IPS-18a (cell line): ENCODE measurements at regions not wholly inside any gene's neighbourhood (a gene's known extent, or its start where the extent isn't known, plus 50 kb on each side); places are given as distances from the start of the nearest gene placed in this dataset.

Experiments used
- H3K27ac ChIP-seq: one replicate; pipeline ENCODE4 v1.5.1; 2013; ENCODE audit warnings: low read length
- H3K27me3 ChIP-seq: one replicate; pipeline ENCODE4 v1.6.1; 2013; ENCODE audit warnings: mild to moderate bottlenecking, low read length; ENCODE audit not compliant: control insufficient read depth, insufficient read depth
- H3K36me3 ChIP-seq: one replicate; pipeline ENCODE4 v1.6.1; 2013; ENCODE audit warnings: low read depth, low read length; ENCODE audit not compliant: control insufficient read depth
- H3K4me1 ChIP-seq: one replicate; pipeline ENCODE4 v1.6.1; 2013; ENCODE audit warnings: low read depth, low read length; ENCODE audit not compliant: control insufficient read depth
- H3K4me3 ChIP-seq: one replicate; pipeline ENCODE4 v1.5.1; 2013; ENCODE audit warnings: low read length
- H3K9ac ChIP-seq: one replicate; pipeline ENCODE4 v1.6.1; 2013; ENCODE audit warnings: mild to moderate bottlenecking, low read length, moderate library complexity
- H3K9me3 ChIP-seq: one replicate; pipeline ENCODE4 v1.6.1; 2013; ENCODE audit warnings: low read depth, low read length; ENCODE audit not compliant: control insufficient read depth

DNA sequence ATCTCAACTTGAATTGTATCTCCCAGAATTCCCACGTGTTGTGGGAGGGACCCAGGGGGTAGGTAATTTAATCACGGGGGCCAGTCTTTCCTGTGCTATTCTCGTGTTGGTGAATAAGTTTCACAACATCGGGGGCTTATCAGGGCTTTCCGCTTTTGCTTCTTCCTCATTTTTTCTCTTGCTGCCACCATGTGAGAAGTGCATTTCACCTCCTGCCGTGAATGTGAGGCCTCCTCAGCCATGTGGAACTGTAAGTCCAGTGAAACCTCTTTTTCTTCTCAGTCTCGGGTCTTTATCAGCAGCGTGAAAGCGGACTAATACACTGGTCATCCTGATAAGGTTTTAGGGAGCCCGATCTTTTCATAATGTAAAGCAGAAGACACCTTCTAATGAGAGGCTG, 687.0 kb upstream of the FTMT start:
- Histone ChIP-seq H3K9ac (no peak overlapping the region), H3K4me3 (no peak overlapping the region), H3K4me1 (no peaks in the 10 kb centered on the region), H3K9me3 (no peaks in the 10 kb centered on the region), H3K27me3 (no peaks in the 10 kb centered on the region), H3K36me3 (no peaks in the 10 kb centered on the region), H3K27ac (no peak overlapping the region)

DNA sequence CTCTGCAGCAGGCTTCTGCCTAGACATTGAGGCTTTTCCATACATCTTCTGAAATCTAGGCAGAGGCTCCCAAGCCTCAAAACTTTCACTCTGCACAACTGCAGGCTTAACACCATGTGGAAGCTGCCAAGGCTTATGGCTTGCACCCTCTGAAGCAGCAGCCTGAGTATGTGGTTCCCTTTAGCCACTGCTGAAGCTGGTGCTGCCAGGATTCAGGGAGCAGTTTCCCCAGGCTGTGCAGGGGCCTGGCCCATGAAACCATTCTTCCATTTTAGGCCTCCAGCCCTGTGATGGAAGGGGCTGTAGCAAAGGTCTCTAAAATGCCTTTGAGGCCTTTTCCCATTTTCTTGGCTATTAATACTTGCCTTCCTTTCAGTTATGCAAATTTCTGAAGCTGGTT, 680.3 kb upstream of the FTMT start:
- Histone ChIP-seq H3K9me3 (no peaks in the 10 kb centered on the region), H3K36me3 (no peaks in the 10 kb centered on the region), H3K4me1 (no peaks in the 10 kb centered on the region), H3K27ac (no peak overlapping the region), H3K9ac (no peak overlapping the region), H3K4me3 (no peak overlapping the region), H3K27me3 (no peaks in the 10 kb centered on the region)

DNA sequence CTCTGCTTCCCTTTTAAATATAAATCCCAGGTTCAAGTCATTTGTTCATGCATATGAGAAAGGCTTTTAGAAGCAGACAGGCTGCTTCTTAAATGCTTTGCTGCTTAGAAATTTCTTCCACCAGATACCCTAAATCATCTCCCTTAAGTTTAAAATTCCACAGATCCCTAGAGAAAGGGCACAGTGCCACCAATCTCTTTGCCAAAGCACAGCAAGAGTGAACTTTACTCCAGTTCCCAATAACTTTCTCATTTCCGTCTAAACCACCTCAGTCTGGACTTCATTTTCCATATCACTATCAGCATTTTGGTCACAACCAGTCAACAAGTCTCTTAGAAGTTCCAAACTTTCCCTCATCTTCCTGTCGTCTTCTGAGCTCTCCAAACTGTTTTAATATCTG, 679.8 kb upstream of the FTMT start:
- H3K4me1 ChIP-seq, result no peaks in the 10 kb centered on the region
- no peak overlapping the region for H3K4me3 ChIP-seq
- H3K36me3 ChIP-seq, result no peaks in the 10 kb centered on the region
- no peaks in the 10 kb centered on the region for H3K9me3 ChIP-seq
- H3K9ac ChIP-seq, result no peak overlapping the region
- H3K27ac ChIP-seq, result no peak overlapping the region
- no peaks in the 10 kb centered on the region for H3K27me3 ChIP-seq

DNA sequence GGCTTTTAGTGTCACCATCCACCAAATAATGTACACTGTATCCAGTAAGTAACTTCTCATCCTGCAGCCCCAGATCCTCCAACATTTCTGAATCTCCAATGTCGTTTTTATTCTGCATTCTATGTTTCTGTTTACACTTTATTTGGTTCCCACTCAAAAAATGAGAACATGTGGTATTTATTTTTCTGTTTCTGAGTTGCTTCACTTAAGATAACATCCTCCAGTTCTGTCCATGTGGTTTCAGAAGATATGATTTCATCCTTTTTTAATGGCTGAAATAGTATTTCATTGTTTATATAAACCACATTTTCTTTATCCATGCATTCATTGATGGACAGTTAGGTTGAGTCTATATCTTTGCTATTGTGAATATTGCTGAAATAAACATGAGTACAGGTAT, 677.3 kb upstream of the FTMT start:
- Histone ChIP-seq H3K4me3 (no peak overlapping the region), H3K4me1 (no peaks in the 10 kb centered on the region)

DNA sequence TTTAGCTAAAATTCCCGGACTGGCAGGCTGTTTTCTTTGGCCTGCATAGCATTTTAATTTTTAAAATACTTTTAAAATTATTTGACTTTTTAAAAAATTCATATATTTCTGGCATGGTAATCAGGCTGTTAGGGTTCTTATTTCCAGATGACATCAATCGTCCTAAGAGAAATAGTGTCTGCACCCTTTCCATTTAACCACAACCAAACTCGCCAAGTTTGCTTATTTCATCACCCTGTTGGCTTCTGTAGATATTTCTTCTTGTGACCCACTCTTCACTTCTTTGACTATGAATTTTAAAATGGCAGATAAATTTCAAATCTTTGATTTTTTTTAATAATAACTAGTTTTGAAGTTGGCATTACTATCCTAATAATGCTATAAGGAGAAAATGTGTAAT, 675.7 kb upstream of the FTMT start:
- Histone ChIP-seq H3K27me3 (no peaks in the 10 kb centered on the region), H3K36me3 (no peaks in the 10 kb centered on the region), H3K4me3 (no peak overlapping the region), H3K27ac (no peak overlapping the region), H3K9me3 (no peaks in the 10 kb centered on the region), H3K9ac (no peak overlapping the region), H3K4me1 (no peaks in the 10 kb centered on the region)

More for the DNA sequence above, 677.3 kb upstream of the FTMT start:
- no peaks in the 10 kb centered on the region for H3K36me3 ChIP-seq
- H3K27ac ChIP-seq, result no peak overlapping the region
- no peak overlapping the region for H3K9ac ChIP-seq
- no peaks in the 10 kb centered on the region for H3K27me3 ChIP-seq
- no peaks in the 10 kb centered on the region for H3K9me3 ChIP-seq

DNA sequence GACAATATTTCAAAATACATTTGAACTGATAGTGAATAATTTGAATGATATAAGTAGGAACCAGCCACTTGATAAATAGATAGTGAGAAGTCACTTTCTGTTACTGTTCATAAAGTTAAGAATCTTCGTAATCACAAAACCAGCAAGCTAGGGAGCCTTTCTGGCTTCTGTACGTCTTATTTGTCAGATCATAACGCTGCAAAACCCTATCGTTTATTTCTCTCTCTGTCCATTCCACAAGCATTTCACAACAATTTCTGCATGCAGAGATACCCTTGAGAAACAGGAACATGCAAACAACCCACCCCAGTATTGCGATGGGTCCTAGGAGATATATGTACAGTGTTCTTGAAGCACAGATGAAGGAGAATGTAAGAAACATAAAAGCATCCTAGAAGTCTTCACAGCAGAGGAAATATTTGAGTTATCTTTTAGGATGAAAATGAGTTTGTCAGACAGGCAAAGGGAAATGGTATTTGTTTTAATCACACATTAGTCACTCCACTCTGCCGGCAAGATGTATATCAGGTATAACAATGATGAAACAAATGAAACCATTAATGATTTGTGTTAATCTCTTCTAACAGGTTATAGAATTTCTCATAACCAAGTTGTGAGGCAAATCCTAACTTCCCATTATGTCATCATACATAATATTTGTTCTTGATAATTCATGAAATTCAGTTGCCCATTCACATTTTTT, 668.7 kb upstream of the FTMT start:
- Histone ChIP-seq H3K27me3 (no peaks in the 10 kb centered on the region), H3K36me3 (no peaks in the 10 kb centered on the region), H3K9ac (no peak overlapping the region), H3K27ac (no peak overlapping the region), H3K4me3 (no peak overlapping the region), H3K9me3 (no peaks in the 10 kb centered on the region), H3K4me1 (no peaks in the 10 kb centered on the region)

DNA sequence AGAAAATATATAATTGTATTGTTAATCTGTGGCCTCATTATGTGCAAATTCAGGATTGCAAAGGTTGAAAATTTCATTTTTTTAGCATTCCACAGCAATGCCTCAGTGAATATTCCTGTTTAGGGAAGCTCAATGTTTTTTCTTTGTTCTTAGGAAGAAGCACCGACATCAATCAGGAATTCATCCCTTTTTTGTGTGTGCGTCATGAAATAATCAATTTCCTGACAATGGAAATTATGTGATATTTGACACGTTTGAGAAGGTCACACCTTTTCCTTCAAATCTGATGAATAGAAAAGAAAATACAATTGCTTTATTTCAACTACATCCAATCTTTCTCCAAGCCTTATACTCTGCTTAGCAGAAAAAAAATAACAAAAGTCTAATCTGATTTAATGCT, 662.8 kb upstream of the FTMT start:
- no peaks in the 10 kb centered on the region for H3K27me3 ChIP-seq
- no peaks in the 10 kb centered on the region for H3K9me3 ChIP-seq
- no peaks in the 10 kb centered on the region for H3K4me1 ChIP-seq
- no peak overlapping the region for H3K4me3 ChIP-seq
- no peak overlapping the region for H3K27ac ChIP-seq
- no peaks in the 10 kb centered on the region for H3K36me3 ChIP-seq
- no peak overlapping the region for H3K9ac ChIP-seq

DNA sequence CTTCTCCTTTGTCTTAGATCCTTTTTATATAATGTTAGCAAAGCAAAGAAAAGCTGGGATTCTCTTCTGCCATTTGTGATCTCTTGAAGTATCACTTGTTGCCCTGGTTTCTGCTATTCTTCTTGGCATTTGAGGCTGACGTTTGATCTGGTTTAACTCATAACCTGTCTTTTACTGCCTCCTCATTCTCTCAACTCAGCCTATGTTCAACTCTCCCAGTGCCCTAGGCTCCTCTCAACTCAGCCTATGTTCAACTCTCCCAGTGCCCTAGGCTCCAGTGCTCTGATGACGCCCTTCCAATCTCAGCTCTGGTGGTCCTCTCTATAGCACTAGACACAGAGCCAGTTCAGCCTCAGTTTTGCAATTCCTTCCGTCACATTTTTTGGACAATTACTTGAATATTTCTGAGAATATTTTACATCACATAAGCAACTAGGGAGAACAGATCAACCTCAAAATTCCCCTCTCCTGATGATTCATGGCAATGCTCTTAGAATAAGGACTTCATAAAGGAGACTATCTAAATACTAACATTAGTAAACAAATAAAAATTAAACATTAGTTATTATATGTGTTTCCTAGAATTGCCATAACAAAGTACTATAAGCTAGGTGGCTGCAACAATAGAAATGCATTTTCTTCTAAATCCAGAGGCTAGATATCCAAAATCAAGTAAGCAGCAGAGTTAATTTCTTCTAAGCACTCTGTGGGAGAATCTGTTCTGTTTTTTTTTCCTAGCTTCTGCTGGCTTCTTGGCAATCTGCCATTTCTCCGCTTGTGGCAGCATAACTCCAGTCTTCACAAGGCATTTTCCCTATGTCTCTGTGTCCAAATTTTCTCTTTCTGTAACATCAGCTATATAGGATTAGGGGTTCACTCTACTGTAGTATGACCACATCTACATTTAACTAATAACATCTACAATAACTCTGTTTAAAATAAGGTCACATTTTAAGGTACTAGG, 662.1 kb upstream of the FTMT start:
- H3K4me1 ChIP-seq, result no peaks in the 10 kb centered on the region
- H3K36me3 ChIP-seq, result no peaks in the 10 kb centered on the region
- H3K27me3 ChIP-seq, result no peaks in the 10 kb centered on the region
- H3K9me3 ChIP-seq, result no peaks in the 10 kb centered on the region
- no peak overlapping the region for H3K27ac ChIP-seq
- no peak overlapping the region for H3K9ac ChIP-seq
- H3K4me3 ChIP-seq, result no peak overlapping the region

DNA sequence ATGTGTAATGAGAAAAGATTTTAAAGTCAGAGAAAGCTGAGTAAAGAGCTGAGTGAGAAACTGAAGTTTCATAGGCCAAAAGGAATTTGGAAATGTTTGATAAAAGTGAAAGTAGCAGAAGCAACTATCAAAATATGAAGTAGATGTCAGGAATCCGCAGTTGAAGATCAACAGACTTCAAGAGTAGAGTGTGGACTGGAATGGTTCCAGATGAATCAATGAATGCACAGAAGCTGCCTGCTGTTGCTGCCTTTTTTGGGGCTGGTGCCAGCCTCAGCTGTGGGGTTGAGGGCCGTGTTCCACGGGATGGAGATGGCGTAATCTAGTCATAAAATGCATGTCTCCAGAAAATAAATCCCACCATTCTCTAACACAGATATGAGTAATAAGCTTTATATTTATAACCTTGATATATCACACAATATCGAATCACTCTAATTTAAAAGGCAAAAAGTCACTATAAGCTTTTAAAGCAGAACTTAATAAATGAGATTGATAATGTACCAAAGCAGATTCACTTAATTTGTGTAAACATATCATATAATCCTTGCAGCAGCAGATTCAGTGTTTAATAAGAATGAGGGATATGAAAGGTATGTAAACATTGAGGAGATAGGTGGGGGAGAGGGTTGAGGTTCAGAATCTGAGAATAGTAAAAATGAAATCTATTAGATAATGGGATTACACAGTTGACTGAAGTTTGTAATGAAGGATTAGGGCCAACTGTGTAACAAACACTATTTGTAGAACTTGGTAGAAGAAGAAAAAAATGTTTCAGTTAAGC, 652.3 kb upstream of the FTMT start:
- Histone ChIP-seq H3K4me3 (no peak overlapping the region), H3K9ac (no peak overlapping the region)

DNA sequence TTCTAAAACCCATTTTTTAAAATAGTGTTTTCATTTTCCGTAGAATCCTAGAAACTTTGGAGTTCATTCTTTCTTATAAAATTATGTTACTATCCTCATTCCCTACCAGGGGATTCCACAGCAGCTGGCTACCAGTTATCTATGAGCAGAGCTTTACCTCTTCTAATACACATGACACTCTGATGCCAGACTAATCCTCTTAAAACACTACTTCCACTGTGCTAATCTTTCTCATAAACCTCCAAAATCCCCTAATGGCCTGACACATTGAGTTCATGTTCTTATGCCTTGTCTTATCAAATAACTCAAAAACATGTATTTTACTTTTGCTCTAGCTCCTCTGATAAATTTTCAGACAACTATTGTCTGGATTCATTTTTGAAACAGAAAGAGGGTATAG, 633.6 kb upstream of the FTMT start:
- Histone ChIP-seq H3K27me3 (no peaks in the 10 kb centered on the region), H3K4me3 (no peak overlapping the region), H3K9ac (no peak overlapping the region), H3K4me1 (no peaks in the 10 kb centered on the region), H3K9me3 (no peaks in the 10 kb centered on the region), H3K27ac (no peak overlapping the region), H3K36me3 (no peaks in the 10 kb centered on the region)

More for the DNA sequence above, 652.3 kb upstream of the FTMT start:
- H3K27ac ChIP-seq, result no peak overlapping the region
- no peaks in the 10 kb centered on the region for H3K4me1 ChIP-seq
- no peaks in the 10 kb centered on the region for H3K27me3 ChIP-seq
- no peaks in the 10 kb centered on the region for H3K36me3 ChIP-seq
- H3K9me3 ChIP-seq, result no peaks in the 10 kb centered on the region

DNA sequence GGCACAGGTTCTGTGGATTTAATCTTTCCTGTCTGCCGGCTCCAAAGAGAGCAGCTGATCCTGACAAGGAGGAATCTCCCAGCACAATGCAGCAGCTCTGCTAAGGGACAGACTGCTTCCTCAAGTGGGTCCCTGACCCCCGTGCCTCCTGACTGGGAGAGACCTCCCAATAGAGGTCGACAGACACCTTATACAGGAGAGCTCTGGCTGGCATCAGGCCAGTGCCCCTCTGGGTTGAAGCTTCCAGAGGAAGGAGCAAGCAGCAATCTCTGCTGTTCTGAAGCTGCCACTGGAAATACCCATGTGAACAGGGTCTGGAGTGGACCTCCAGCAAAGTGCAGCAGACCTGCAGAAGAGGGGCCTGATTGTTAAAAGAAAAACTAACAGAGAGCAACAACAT, 630.2 kb upstream of the FTMT start:
- Histone ChIP-seq H3K27me3 (no peaks in the 10 kb centered on the region), H3K36me3 (no peaks in the 10 kb centered on the region), H3K9ac (no peak overlapping the region), H3K4me3 (no peak overlapping the region), H3K27ac (no peak overlapping the region), H3K9me3 (no peaks in the 10 kb centered on the region), H3K4me1 (no peaks in the 10 kb centered on the region)
